ENCODE measurements at regions not wholly inside any gene's neighbourhood (a gene's known extent, or its start where the extent isn't known, plus 50 kb on each side); places are given as distances from the start of the nearest gene placed in this dataset.
"Not testable (repeated sequence)": the region's sequence is repeated elsewhere in the genome, so short reads cannot be mapped to it uniquely, and the experiment has no call there.

- no peak for DNase-seq (ENCODE audit: low read depth in 2 of 2)
Measured at GRCh38 chr13:83485101-83485500, 397.2 kb downstream of the SLITRK1 start.

- no peak for DNase-seq (ENCODE audit: low read depth in 2 of 2)
Measured at GRCh38 chr13:83471011-83471410, 411.3 kb downstream of the SLITRK1 start.

- DNase-seq (ENCODE audit: low read depth in 2 of 2), result no peak
Measured at GRCh38 chr13:83470133-83470797, 412.0 kb downstream of the SLITRK1 start.

- no peak for DNase-seq (ENCODE audit: low read depth in 2 of 2)
Measured at GRCh38 chr13:83453723-83454122, 428.6 kb downstream of the SLITRK1 start.

- DNase-seq (ENCODE audit: low read depth in 2 of 2), result no peak
Measured at GRCh38 chr13:83453300-83453699, 429.0 kb downstream of the SLITRK1 start.

GRCh38 chr13:83452292-83452950 is 429.9 kb downstream of the SLITRK1 start:
- no peak for DNase-seq (ENCODE audit: low read depth in 2 of 2)

- no peak for DNase-seq (ENCODE audit: low read depth in 2 of 2)
Measured at GRCh38 chr13:83450591-83450990, 431.7 kb downstream of the SLITRK1 start.

GRCh38 chr13:83449668-83450395 is 432.4 kb downstream of the SLITRK1 start:
- no peak for DNase-seq (ENCODE audit: low read depth in 2 of 2)

- DNase-seq (ENCODE audit: low read depth in 2 of 2), result no peak
Measured at GRCh38 chr13:83440465-83440864, 441.8 kb downstream of the SLITRK1 start.

GRCh38 chr13:83439464-83439863 is 442.8 kb downstream of the SLITRK1 start:
- not testable (repeated sequence) for DNase-seq (ENCODE audit: low read depth in 2 of 2)

GRCh38 chr13:83423861-83424260 is 458.4 kb downstream of the SLITRK1 start:
- no peak for DNase-seq (ENCODE audit: low read depth in 2 of 2)

- DNase-seq (ENCODE audit: low read depth in 2 of 2), result no peak
Measured at GRCh38 chr13:83423381-83423780, 458.9 kb downstream of the SLITRK1 start.

GRCh38 chr13:83414393-83414792 is 467.9 kb downstream of the SLITRK1 start:
- no peak for DNase-seq (ENCODE audit: low read depth in 2 of 2)

GRCh38 chr13:83386609-83387008 is 495.7 kb downstream of the SLITRK1 start:
- no peak for DNase-seq (ENCODE audit: low read depth in 2 of 2)

GRCh38 chr13:83378908-83379307 is 503.4 kb downstream of the SLITRK1 start:
- DNase-seq (ENCODE audit: low read depth in 2 of 2), result no peak

- no peak for DNase-seq (ENCODE audit: low read depth in 2 of 2)
Measured at GRCh38 chr13:83377491-83377890, 504.8 kb downstream of the SLITRK1 start.

- no peak for DNase-seq (ENCODE audit: low read depth in 2 of 2)
Measured at GRCh38 chr13:83372786-83373185, 509.5 kb downstream of the SLITRK1 start.

GRCh38 chr13:83365723-83366122 is 516.6 kb downstream of the SLITRK1 start:
- no peak for DNase-seq (ENCODE audit: low read depth in 2 of 2)

- DNase-seq (ENCODE audit: low read depth in 2 of 2), result no peak
Measured at GRCh38 chr13:83355041-83355440, 527.2 kb downstream of the SLITRK1 start.

- DNase-seq (ENCODE audit: low read depth in 2 of 2), result no peak
Measured at GRCh38 chr13:83352391-83352790, 529.9 kb downstream of the SLITRK1 start.

- DNase-seq (ENCODE audit: low read depth in 2 of 2), result no peak
Measured at GRCh38 chr13:83350569-83350968, 531.7 kb downstream of the SLITRK1 start.

GRCh38 chr13:83344518-83344917 is 537.8 kb downstream of the SLITRK1 start:
- DNase-seq (ENCODE audit: low read depth in 2 of 2), result no peak

- DNase-seq (ENCODE audit: low read depth in 2 of 2), result no peak
Measured at GRCh38 chr13:83340170-83340569, 542.1 kb downstream of the SLITRK1 start.
